ENCODE measurements at regions not wholly inside any gene's neighbourhood (a gene's known extent, or its start where the extent isn't known, plus 50 kb on each side); places are given as distances from the start of the nearest gene placed in this dataset.

GRCh38 chr6:20334962-20335361, 66.7 kb upstream of the E2F3 start:
- Histone ChIP-seq H3K4me1 (no peaks in the 10 kb centered on the region), H3K4me2 (ENCODE audit: low read length) (no peak overlapping the region), H3K36me3 (ENCODE audit: control insufficient read depth, insufficient read depth, low read length) (no peaks in the 10 kb centered on the region), H3K27ac (no peak overlapping the region), H3K27me3 (ENCODE audit: control insufficient read depth, insufficient read depth, low read length) (no peaks in the 10 kb centered on the region), H3K9me3 (ENCODE audit: control insufficient read depth, low read length) (no peaks in the 10 kb centered on the region), H3K79me2 (no peaks in the 10 kb centered on the region), H2AFZ (no peak overlapping the region), H3K9ac (no peak overlapping the region), H3K4me3 (ENCODE audit: low read depth, low read length) (no peak overlapping the region)
- no peak for TF ChIP-seq CTCF (IDR thresholded peaks at IDR 0.05)

- H3K79me2 ChIP-seq: no peaks in the 10 kb centered on the region
- no peak for TF ChIP-seq CTCF (IDR thresholded peaks at IDR 0.05)
- H3K36me3 ChIP-seq (ENCODE audit: control insufficient read depth, insufficient read depth, low read length): no peaks in the 10 kb centered on the region
- H3K4me1 ChIP-seq: no peaks in the 10 kb centered on the region
- no peak overlapping the region for H3K4me2 ChIP-seq (ENCODE audit: low read length)
- H3K4me3 ChIP-seq (ENCODE audit: low read depth, low read length): no peak overlapping the region
- H3K9me3 ChIP-seq (ENCODE audit: control insufficient read depth, low read length): no peaks in the 10 kb centered on the region
- H3K27me3 ChIP-seq (ENCODE audit: control insufficient read depth, insufficient read depth, low read length): no peaks in the 10 kb centered on the region
- H3K27ac ChIP-seq: no peak overlapping the region
- H3K9ac ChIP-seq: no peak overlapping the region
- H2AFZ ChIP-seq: no peak overlapping the region
Measured at GRCh38 chr6:20335872-20336271, 65.8 kb upstream of the E2F3 start.

GRCh38 chr6:20338156-20338555, 63.5 kb upstream of the E2F3 start:
- no peak overlapping the region for H3K4me3 ChIP-seq (ENCODE audit: low read depth, low read length)
- H3K79me2 ChIP-seq: no peaks in the 10 kb centered on the region
- H3K27ac ChIP-seq: no peak overlapping the region
- no peaks in the 10 kb centered on the region for H3K4me1 ChIP-seq
- H3K36me3 ChIP-seq (ENCODE audit: control insufficient read depth, insufficient read depth, low read length): no peaks in the 10 kb centered on the region
- H3K9ac ChIP-seq: no peak overlapping the region
- no peaks in the 10 kb centered on the region for H3K9me3 ChIP-seq (ENCODE audit: control insufficient read depth, low read length)
- no peak for TF ChIP-seq CTCF (IDR thresholded peaks at IDR 0.05)
- no peak overlapping the region for H2AFZ ChIP-seq
- H3K4me2 ChIP-seq (ENCODE audit: low read length): no peak overlapping the region
- H3K27me3 ChIP-seq (ENCODE audit: control insufficient read depth, insufficient read depth, low read length): no peaks in the 10 kb centered on the region

GRCh38 chr6:20340068-20340848, 61.4 kb upstream of the E2F3 start:
- no peak overlapping the region for H3K4me2 ChIP-seq (ENCODE audit: low read length)
- H3K9me3 ChIP-seq (ENCODE audit: control insufficient read depth, low read length): no peaks in the 10 kb centered on the region
- H2AFZ ChIP-seq: no peak overlapping the region
- no peaks in the 10 kb centered on the region for H3K4me1 ChIP-seq
- no peaks in the 10 kb centered on the region for H3K79me2 ChIP-seq
- no peak overlapping the region for H3K4me3 ChIP-seq (ENCODE audit: low read depth, low read length)
- H3K9ac ChIP-seq: no peak overlapping the region
- H3K27ac ChIP-seq: no peak overlapping the region
- H3K27me3 ChIP-seq (ENCODE audit: control insufficient read depth, insufficient read depth, low read length): no peaks in the 10 kb centered on the region
- H3K36me3 ChIP-seq (ENCODE audit: control insufficient read depth, insufficient read depth, low read length): no peaks in the 10 kb centered on the region
- TF ChIP-seq CTCF (IDR thresholded peaks at IDR 0.05): no peak

- no peaks in the 10 kb centered on the region for H3K9me3 ChIP-seq (ENCODE audit: control insufficient read depth, low read length)
- H3K79me2 ChIP-seq: no peaks in the 10 kb centered on the region
- H3K9ac ChIP-seq: no peak overlapping the region
- no peaks in the 10 kb centered on the region for H3K36me3 ChIP-seq (ENCODE audit: control insufficient read depth, insufficient read depth, low read length)
- no peaks in the 10 kb centered on the region for H3K27me3 ChIP-seq (ENCODE audit: control insufficient read depth, insufficient read depth, low read length)
- no peak for TF ChIP-seq CTCF (IDR thresholded peaks at IDR 0.05)
- no peak overlapping the region for H3K4me2 ChIP-seq (ENCODE audit: low read length)
- H3K4me1 ChIP-seq: no peaks in the 10 kb centered on the region
- H3K27ac ChIP-seq: no peak overlapping the region
- H3K4me3 ChIP-seq (ENCODE audit: low read depth, low read length): no peak overlapping the region
- no peak overlapping the region for H2AFZ ChIP-seq
Measured at GRCh38 chr6:20341096-20341495, 60.6 kb upstream of the E2F3 start.

Data from parathyroid adenoma (tissue), 2 donors.